HUES64 (cell line): ENCODE measurements at regions not wholly inside any gene's neighbourhood (a gene's known extent, or its start where the extent isn't known, plus 50 kb on each side); places are given as distances from the start of the nearest gene placed in this dataset.
"Not testable (repeated sequence)": the region's sequence is repeated elsewhere in the genome, so short reads cannot be mapped to it uniquely, and the experiment has no call there.

Experiments
- H3K27ac ChIP-seq: 2 replicates; pipeline ENCODE4 v1.7.0; 2013; ENCODE audit warnings: low read depth, low read length, inconsistent platforms
- H3K27me3 ChIP-seq: 2 replicates; pipeline ENCODE4 v1.6.1; 2013; ENCODE audit warnings: mild to moderate bottlenecking, low read length; ENCODE audit not compliant: insufficient read depth
- H3K36me3 ChIP-seq: 2 replicates; pipeline ENCODE4 v1.6.1; 2013; ENCODE audit warnings: mild to moderate bottlenecking, low read length; ENCODE audit not compliant: insufficient read depth
- H3K4me1 ChIP-seq: 2 replicates; pipeline ENCODE4 v1.6.1; 2013; ENCODE audit warnings: mild to moderate bottlenecking, low read length, moderate library complexity; ENCODE audit not compliant: insufficient read depth
- H3K4me3 ChIP-seq: 2 replicates; pipeline ENCODE4 v1.5.1; 2013; ENCODE audit warnings: mild to moderate bottlenecking, low read length, moderate library complexity
- H3K9ac ChIP-seq: 2 replicates; pipeline ENCODE4 v1.6.1; 2013; ENCODE audit warnings: mild to moderate bottlenecking, low read depth, low read length
- H3K9me3 ChIP-seq: 2 replicates; pipeline ENCODE4 v1.6.1; 2013; ENCODE audit warnings: low read depth, low read length; ENCODE audit not compliant: insufficient read depth
- WGBS: fragments of 150-250, 120-280 bp; methylation state at CpG from one replicate; pipeline ENCODE4 v1.1.7; 2013; ENCODE audit warnings: missing lambda C conversion rate; 5-methylcytosine and 5-hydroxymethylcytosine counted together

DNA sequence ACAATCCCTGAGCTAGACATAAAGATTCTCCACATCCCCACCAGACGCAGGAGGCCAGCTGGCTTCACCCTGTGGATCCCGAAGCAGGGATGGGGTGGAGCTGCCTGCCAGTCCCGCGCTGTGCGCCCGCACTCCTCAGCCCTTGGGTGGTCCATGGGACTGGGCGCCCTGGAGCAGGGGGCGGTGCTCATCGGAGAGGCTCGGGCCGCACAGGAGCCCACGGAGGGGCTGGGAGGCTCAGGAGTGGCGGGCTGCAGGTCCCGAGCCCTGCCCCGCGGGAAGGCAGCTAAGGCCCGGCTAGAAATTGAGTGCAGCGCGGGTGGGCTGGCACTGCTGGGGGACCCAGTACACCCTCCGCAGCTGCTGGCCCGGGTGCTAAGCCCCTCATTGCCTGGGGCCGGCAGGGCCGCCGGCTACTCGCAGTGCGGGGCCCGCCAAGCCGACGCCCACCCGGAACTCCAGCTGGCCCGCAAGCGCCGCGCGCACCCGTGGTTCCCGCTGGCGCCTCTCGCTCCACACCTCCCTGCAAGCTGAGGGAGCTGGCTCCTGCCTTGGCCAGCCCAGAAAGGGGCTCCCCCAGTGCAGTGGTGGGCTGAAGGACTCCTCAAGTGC is 1032.2 kb upstream of the PCDH20 start:
- not testable (repeated sequence) for H3K27ac ChIP-seq, H3K36me3 ChIP-seq

DNA sequence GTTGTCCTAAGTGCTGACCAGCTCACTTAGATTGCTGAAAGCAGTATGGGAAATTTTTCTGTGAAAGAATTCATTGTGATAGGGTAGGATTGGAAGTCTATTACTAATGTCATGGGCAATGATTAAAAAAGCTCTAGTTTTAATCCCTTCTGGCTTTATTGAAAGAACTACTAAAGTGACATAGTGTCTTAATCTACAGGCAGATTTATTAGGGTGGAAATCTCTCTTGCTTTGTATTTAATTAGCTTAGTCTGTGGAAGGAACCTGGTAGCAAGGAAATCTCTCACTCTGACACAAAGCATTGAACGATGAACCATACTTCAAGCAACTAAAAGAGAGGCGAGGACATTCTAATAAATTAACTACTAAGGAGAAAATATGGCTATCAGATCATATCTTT is 1029.2 kb upstream of the PCDH20 start:
- H3K9me3 ChIP-seq, result no peaks in the 10 kb centered on the region
- no peak overlapping the region for H3K4me3 ChIP-seq
- H3K9ac ChIP-seq, result no peak overlapping the region
- H3K36me3 ChIP-seq, result no peaks in the 10 kb centered on the region
- WGBS, result no CpG with 5 or more reads among the region's 2 CpGs
- no peaks in the 10 kb centered on the region for H3K27me3 ChIP-seq
- no peak overlapping the region for H3K27ac ChIP-seq
- H3K4me1 ChIP-seq, result no peaks in the 10 kb centered on the region

More for the DNA sequence above, 1032.2 kb upstream of the PCDH20 start:
- 97% methylated on average over 39 of the region's 39 CpGs for WGBS
- not testable (repeated sequence) for H3K9ac ChIP-seq, H3K27me3 ChIP-seq, H3K4me3 ChIP-seq, H3K9me3 ChIP-seq, H3K4me1 ChIP-seq

- no peaks in the 10 kb centered on the region for H3K27me3 ChIP-seq
- H3K4me1 ChIP-seq, result peaks cover 6% of the 10 kb centered on the region; the same call in 1 of the 2 replicates
- H3K9me3 ChIP-seq, result no peaks in the 10 kb centered on the region
- H3K36me3 ChIP-seq, result no peaks in the 10 kb centered on the region
- H3K4me3 ChIP-seq, result no peak overlapping the region
- H3K27ac ChIP-seq, result no peak overlapping the region
- H3K9ac ChIP-seq, result no peak overlapping the region
These were observed 1018.4 kb upstream of the PCDH20 start for GRCh38 chr13:62434081-62434480.

DNA sequence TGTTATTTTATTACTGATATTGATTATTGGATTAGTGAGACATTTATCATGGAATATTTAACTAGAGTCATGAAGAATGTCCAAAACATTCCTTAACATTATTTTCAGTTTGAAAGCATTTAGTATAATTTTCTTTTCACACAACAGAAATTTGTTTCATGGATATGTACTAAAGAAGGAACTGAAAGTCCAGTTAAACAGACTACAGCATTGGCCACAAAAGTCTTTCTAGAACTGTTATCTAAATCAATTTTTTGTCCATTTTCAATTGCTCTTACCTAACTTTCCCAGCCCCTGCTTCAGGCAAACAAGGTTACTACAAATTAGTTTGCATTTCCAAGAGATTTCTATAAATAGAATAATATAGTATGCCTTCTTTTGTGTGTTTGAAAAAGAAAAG is 1018.0 kb upstream of the PCDH20 start:
- Histone ChIP-seq H3K4me1 (peaks cover 6% of the 10 kb centered on the region; the same call in 1 of the 2 replicates), H3K36me3 (no peaks in the 10 kb centered on the region), H3K4me3 (no peak overlapping the region), H3K9me3 (no peaks in the 10 kb centered on the region), H3K9ac (no peak overlapping the region), H3K27me3 (no peaks in the 10 kb centered on the region), H3K27ac (no peak overlapping the region)

GRCh38 chr13:62432906-62433305 is 1017.3 kb upstream of the PCDH20 start:
- peaks cover 6% of the 10 kb centered on the region; the same call in 1 of the 2 replicates for H3K4me1 ChIP-seq
- H3K4me3 ChIP-seq, result no peak overlapping the region
- H3K36me3 ChIP-seq, result no peaks in the 10 kb centered on the region
- no peaks in the 10 kb centered on the region for H3K27me3 ChIP-seq
- H3K27ac ChIP-seq, result no peak overlapping the region
- H3K9me3 ChIP-seq, result no peaks in the 10 kb centered on the region
- no peak overlapping the region for H3K9ac ChIP-seq

GRCh38 chr13:62432295-62432694 is 1016.6 kb upstream of the PCDH20 start:
- Histone ChIP-seq H3K27ac (no peak overlapping the region), H3K9ac (no peak overlapping the region), H3K4me1 (peaks cover 6% of the 10 kb centered on the region; the same call in 1 of the 2 replicates), H3K9me3 (no peaks in the 10 kb centered on the region), H3K4me3 (no peak overlapping the region), H3K36me3 (no peaks in the 10 kb centered on the region), H3K27me3 (no peaks in the 10 kb centered on the region)
- 100% methylated on average over 1 of the region's 1 CpG for WGBS

- H3K9me3 ChIP-seq, result no peaks in the 10 kb centered on the region
- H3K4me1 ChIP-seq, result peaks cover 6% of the 10 kb centered on the region; the same call in 1 of the 2 replicates
- H3K27ac ChIP-seq, result no peak overlapping the region
- no peaks in the 10 kb centered on the region for H3K36me3 ChIP-seq
- no peak overlapping the region for H3K9ac ChIP-seq
- no peak overlapping the region for H3K4me3 ChIP-seq
- no peaks in the 10 kb centered on the region for H3K27me3 ChIP-seq
These were observed 1016.2 kb upstream of the PCDH20 start for GRCh38 chr13:62431852-62432251.

GRCh38 chr13:62418872-62419271 is 1003.2 kb upstream of the PCDH20 start:
- Histone ChIP-seq H3K4me1 (no peaks in the 10 kb centered on the region), H3K4me3 (no peak overlapping the region), H3K36me3 (no peaks in the 10 kb centered on the region), H3K27ac (no peak overlapping the region), H3K9ac (no peak overlapping the region), H3K27me3 (no peaks in the 10 kb centered on the region), H3K9me3 (no peaks in the 10 kb centered on the region)
- WGBS, result 88% methylated on average over 3 of the region's 3 CpGs

GRCh38 chr13:62418376-62418775 is 1002.7 kb upstream of the PCDH20 start:
- WGBS, result 90% methylated on average over 2 of the region's 4 CpGs

DNA sequence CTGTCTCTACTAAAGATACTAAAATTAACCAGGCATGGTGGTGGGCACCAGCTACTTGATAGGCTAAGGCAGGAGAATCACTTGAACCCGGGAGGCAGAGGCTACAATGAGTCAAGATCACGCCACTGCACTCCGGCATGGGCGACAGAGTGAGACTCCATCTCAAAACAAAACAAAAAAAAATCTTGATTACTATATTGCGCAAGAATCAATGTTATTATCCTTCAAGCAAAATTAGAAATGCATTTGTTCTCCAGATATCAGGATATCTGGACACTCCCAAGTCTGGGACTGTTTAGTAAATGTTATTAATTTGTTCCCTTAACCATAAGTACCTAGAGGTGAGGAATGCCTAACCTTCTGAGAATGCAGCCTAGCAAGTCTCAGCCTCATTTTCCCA is 992.2 kb upstream of the PCDH20 start:
- H3K27ac ChIP-seq, result no peak overlapping the region
- 0 out of 2 replicates have a peak, but pooled peaks cover 2% of the 10 kb centered on the region for H3K9me3 ChIP-seq
- WGBS, result 97% methylated on average over 5 of the region's 5 CpGs
- H3K4me1 ChIP-seq, result no peaks in the 10 kb centered on the region
- H3K36me3 ChIP-seq, result no peaks in the 10 kb centered on the region
- no peak overlapping the region for H3K4me3 ChIP-seq
- H3K27me3 ChIP-seq, result no peaks in the 10 kb centered on the region
- H3K9ac ChIP-seq, result no peak overlapping the region

More at GRCh38 chr13:62418376-62418775, 1002.7 kb upstream of the PCDH20 start:
- Histone ChIP-seq H3K27ac (no peak overlapping the region), H3K27me3 (no peaks in the 10 kb centered on the region), H3K4me1 (no peaks in the 10 kb centered on the region), H3K36me3 (no peaks in the 10 kb centered on the region), H3K9ac (no peak overlapping the region), H3K9me3 (no peaks in the 10 kb centered on the region), H3K4me3 (no peak overlapping the region)

GRCh38 chr13:62388515-62388914 is 972.9 kb upstream of the PCDH20 start:
- WGBS, result 100% methylated on average over 1 of the region's 2 CpGs
- no peaks in the 10 kb centered on the region for H3K27me3 ChIP-seq
- H3K4me3 ChIP-seq, result no peak overlapping the region
- no peaks in the 10 kb centered on the region for H3K9me3 ChIP-seq
- no peak overlapping the region for H3K9ac ChIP-seq
- no peaks in the 10 kb centered on the region for H3K36me3 ChIP-seq
- no peak overlapping the region for H3K27ac ChIP-seq
- no peaks in the 10 kb centered on the region for H3K4me1 ChIP-seq

DNA sequence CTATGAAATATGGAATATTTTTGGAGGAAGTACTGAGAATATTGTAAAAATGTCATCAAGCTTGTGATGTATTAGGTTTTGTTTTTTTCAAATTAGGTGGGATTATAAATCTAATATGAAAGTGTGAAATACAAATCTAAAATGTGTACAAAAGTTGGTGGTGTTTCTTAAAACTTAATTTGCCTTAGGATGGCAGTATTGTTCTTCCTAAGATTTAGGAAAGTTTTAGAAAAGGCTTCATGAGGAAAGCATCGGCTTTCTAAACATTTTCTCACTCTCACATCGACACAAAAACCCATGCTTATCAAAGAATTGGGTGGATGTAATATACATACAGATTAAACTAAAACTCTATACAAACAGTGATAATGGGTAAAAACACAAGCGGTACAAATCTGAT is 972.0 kb upstream of the PCDH20 start:
- 100% methylated on average over 1 of the region's 3 CpGs for WGBS
- Histone ChIP-seq H3K9ac (no peak overlapping the region), H3K4me3 (no peak overlapping the region), H3K4me1 (no peaks in the 10 kb centered on the region), H3K36me3 (no peaks in the 10 kb centered on the region), H3K27ac (no peak overlapping the region), H3K27me3 (no peaks in the 10 kb centered on the region), H3K9me3 (no peaks in the 10 kb centered on the region)
